Neural cell (in vitro differentiated cells): ENCODE measurements at regions not wholly inside any gene's neighbourhood (a gene's known extent, or its start where the extent isn't known, plus 50 kb on each side); places are given as distances from the start of the nearest gene placed in this dataset.

Experiments
- H2AFZ ChIP-seq: fragments of 200-600, 300-800 bp; sonication (generic), shearing (Covaris generic); 2 replicates; pipeline ENCODE4 v1.6.0; 2014; ENCODE audit warnings: low read depth, mild to moderate bottlenecking, antibody characterized with exemption, low read length, moderate library complexity
- H3F3A ChIP-seq: fragments of 200-600 bp; shearing (Covaris generic); 2 replicates; pipeline ENCODE4 v1.6.1; 2016; ENCODE audit warnings: mild to moderate bottlenecking, moderate library complexity, mixed read lengths, antibody characterized with exemption, low read length; ENCODE audit not compliant: insufficient read depth, poor library complexity, severe bottlenecking
- H3K27ac ChIP-seq: fragments of 200-600, 300-800 bp; sonication (generic), shearing (Covaris generic); 2 replicates; pipeline ENCODE4 v1.5.1; 2014; ENCODE audit warnings: mild to moderate bottlenecking, low read length, moderate library complexity
- H3K27me3 ChIP-seq: fragments of 300-800, 200-600 bp; sonication (generic), shearing (Covaris generic); 2 replicates; pipeline ENCODE4 v1.6.0; 2014; ENCODE audit warnings: mild to moderate bottlenecking, low read depth, low read length, moderate library complexity; ENCODE audit not compliant: insufficient read depth
- H3K36me3 ChIP-seq: fragments of 300-800, 200-600 bp; sonication (generic), shearing (Covaris generic); 2 replicates; pipeline ENCODE4 v1.5.1; 2014; ENCODE audit warnings: mild to moderate bottlenecking, antibody characterized with exemption, low read length, moderate library complexity; ENCODE audit not compliant: insufficient read depth
- H3K4me2 ChIP-seq: fragments of 300-800, 200-600 bp; sonication (generic), shearing (Covaris generic); 2 replicates; pipeline ENCODE4 v1.6.0; 2014; ENCODE audit warnings: mild to moderate bottlenecking, low read length
- H3K4me3 ChIP-seq: fragments of 300-800, 200-600 bp; sonication (generic), shearing (Covaris generic); 2 replicates; pipeline ENCODE4 v1.5.1; 2014; ENCODE audit warnings: mild to moderate bottlenecking, low read length, moderate library complexity
- H3K79me2 ChIP-seq: fragments of 200-600 bp; shearing (Covaris generic); replicated peaks from 2 replicates; pipeline ENCODE4 v1.6.0; 2014; ENCODE audit warnings: mild to moderate bottlenecking, low read length, moderate library complexity; ENCODE audit not compliant: insufficient read depth
- H3K9ac ChIP-seq: fragments of 300-800, 200-600 bp; sonication (generic), shearing (Covaris generic); 2 replicates; pipeline ENCODE4 v1.6.1; 2016; ENCODE audit warnings: mild to moderate bottlenecking, low read length, mixed read lengths
- H3K9me2 ChIP-seq: fragments of 200-600 bp; shearing (Covaris generic); 2 replicates; pipeline ENCODE4 v1.6.1; 2016; ENCODE audit warnings: mild to moderate bottlenecking, low read length, mixed read lengths; ENCODE audit not compliant: insufficient read depth
- H3K9me3 ChIP-seq: fragments of 200-600, 300-800 bp; sonication (generic), shearing (Covaris generic); 2 replicates; pipeline ENCODE4 v1.6.1; 2016; ENCODE audit warnings: mild to moderate bottlenecking, mixed run types, low read length, moderate library complexity, mixed read lengths
- H4K20me1 ChIP-seq: fragments of 200-600 bp; shearing (Covaris generic); 2 replicates; pipeline ENCODE4 v1.6.1; 2016; ENCODE audit warnings: mild to moderate bottlenecking, mixed run types; ENCODE audit not compliant: insufficient read depth
- EP300 ChIP-seq: fragments of 450-650 bp; conservative IDR thresholded peaks from 2 replicates; pipeline ENCODE4 v1.6.1; 2014; ENCODE audit warnings: antibody characterized with exemption, mild to moderate bottlenecking, moderate library complexity; ENCODE audit not compliant: poor library complexity, severe bottlenecking
- EZH2 ChIP-seq: fragments of 200-600, 300-800 bp; shearing (Covaris generic), sonication (generic); IDR thresholded peaks from 2 replicates; pipeline ENCODE4 v1.6.1; 2014; ENCODE audit warnings: antibody characterized with exemption, low read length, borderline replicate concordance, mild to moderate bottlenecking; ENCODE audit not compliant: insufficient read depth, poor library complexity, severe bottlenecking
- MXI1 ChIP-seq: fragments of 450-650 bp; conservative IDR thresholded peaks from 2 replicates; pipeline ENCODE4 v1.6.1; 2014; ENCODE audit warnings: antibody characterized with exemption, mild to moderate bottlenecking; ENCODE audit not compliant: poor library complexity, severe bottlenecking
- POLR2AphosphoS5 ChIP-seq: IDR thresholded peaks from 2 replicates; pipeline ENCODE4 v1.6.1; 2012
- RAD21 ChIP-seq: fragments of 450-650 bp; conservative IDR thresholded peaks from 2 replicates; pipeline ENCODE4 v1.6.1; 2014; ENCODE audit warnings: antibody characterized with exemption, mild to moderate bottlenecking, moderate library complexity
- SMC3 ChIP-seq: fragments of 450-650 bp; conservative IDR thresholded peaks from 2 replicates; pipeline ENCODE4 v1.6.1; 2014; ENCODE audit warnings: antibody characterized with exemption, mild to moderate bottlenecking, moderate library complexity; ENCODE audit not compliant: poor library complexity
- TAF1 ChIP-seq: IDR thresholded peaks from 2 replicates; pipeline ENCODE4 v1.6.1; 2012; ENCODE audit warnings: low read depth
- TF ChIP-seq, protein P1 (sequence below): IDR thresholded peaks from 2 replicates; pipeline ENCODE4 v1.6.1; 2012; ENCODE audit warnings: borderline replicate concordance
- TF ChIP-seq, protein P2 (sequence below): fragments of 450-650 bp; IDR thresholded peaks from 2 replicates; pipeline ENCODE4 v1.5.1; 2014; ENCODE audit warnings: antibody characterized with exemption, mild to moderate bottlenecking, moderate library complexity; ENCODE audit not compliant: poor library complexity, severe bottlenecking

DNA sequence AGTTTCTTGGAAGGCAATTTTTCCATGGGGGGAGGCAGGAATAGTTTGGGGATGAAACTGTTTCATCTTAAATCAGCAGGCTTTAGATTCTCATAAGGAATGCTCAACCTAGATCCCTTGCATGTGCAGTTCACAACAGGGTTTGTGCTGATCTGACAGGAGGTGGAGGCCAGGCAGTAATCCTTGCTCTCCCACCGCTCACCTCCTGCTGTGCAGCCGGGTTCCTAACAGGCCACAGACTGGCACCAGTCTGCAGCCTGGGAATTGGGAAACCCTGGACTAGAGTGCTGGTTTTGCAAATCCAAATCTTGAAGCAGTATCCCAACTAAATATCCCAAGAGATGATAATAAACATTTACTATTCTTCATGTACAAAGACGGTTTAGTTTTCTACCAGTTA lies 256.3 kb upstream of the TMCO5A start:
- no peaks in the 10 kb centered on the region for H3K79me2 ChIP-seq
- H3K9me2 ChIP-seq, result no peaks in the 10 kb centered on the region
- H3K9me3 ChIP-seq, result no peaks in the 10 kb centered on the region
- H2AFZ ChIP-seq, result no peak overlapping the region
- no peak for TF ChIP-seq SMC3
- TF ChIP-seq TAF1, result no peak
- no peak for TF ChIP-seq MXI1
- TF ChIP-seq, protein P1, sequence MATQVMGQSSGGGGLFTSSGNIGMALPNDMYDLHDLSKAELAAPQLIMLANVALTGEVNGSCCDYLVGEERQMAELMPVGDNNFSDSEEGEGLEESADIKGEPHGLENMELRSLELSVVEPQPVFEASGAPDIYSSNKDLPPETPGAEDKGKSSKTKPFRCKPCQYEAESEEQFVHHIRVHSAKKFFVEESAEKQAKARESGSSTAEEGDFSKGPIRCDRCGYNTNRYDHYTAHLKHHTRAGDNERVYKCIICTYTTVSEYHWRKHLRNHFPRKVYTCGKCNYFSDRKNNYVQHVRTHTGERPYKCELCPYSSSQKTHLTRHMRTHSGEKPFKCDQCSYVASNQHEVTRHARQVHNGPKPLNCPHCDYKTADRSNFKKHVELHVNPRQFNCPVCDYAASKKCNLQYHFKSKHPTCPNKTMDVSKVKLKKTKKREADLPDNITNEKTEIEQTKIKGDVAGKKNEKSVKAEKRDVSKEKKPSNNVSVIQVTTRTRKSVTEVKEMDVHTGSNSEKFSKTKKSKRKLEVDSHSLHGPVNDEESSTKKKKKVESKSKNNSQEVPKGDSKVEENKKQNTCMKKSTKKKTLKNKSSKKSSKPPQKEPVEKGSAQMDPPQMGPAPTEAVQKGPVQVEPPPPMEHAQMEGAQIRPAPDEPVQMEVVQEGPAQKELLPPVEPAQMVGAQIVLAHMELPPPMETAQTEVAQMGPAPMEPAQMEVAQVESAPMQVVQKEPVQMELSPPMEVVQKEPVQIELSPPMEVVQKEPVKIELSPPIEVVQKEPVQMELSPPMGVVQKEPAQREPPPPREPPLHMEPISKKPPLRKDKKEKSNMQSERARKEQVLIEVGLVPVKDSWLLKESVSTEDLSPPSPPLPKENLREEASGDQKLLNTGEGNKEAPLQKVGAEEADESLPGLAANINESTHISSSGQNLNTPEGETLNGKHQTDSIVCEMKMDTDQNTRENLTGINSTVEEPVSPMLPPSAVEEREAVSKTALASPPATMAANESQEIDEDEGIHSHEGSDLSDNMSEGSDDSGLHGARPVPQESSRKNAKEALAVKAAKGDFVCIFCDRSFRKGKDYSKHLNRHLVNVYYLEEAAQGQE, result no peak
- no peak for TF ChIP-seq EP300
- no peak for TF ChIP-seq POLR2AphosphoS5
- no peak for TF ChIP-seq EZH2
- TF ChIP-seq RAD21, result no peak
- TF ChIP-seq, protein P2, sequence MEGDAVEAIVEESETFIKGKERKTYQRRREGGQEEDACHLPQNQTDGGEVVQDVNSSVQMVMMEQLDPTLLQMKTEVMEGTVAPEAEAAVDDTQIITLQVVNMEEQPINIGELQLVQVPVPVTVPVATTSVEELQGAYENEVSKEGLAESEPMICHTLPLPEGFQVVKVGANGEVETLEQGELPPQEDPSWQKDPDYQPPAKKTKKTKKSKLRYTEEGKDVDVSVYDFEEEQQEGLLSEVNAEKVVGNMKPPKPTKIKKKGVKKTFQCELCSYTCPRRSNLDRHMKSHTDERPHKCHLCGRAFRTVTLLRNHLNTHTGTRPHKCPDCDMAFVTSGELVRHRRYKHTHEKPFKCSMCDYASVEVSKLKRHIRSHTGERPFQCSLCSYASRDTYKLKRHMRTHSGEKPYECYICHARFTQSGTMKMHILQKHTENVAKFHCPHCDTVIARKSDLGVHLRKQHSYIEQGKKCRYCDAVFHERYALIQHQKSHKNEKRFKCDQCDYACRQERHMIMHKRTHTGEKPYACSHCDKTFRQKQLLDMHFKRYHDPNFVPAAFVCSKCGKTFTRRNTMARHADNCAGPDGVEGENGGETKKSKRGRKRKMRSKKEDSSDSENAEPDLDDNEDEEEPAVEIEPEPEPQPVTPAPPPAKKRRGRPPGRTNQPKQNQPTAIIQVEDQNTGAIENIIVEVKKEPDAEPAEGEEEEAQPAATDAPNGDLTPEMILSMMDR, result no peak
- H3K27ac ChIP-seq, result no peak overlapping the region
- H3K4me2 ChIP-seq, result no peak overlapping the region
- no peaks in the 10 kb centered on the region for H3K27me3 ChIP-seq
- no peak overlapping the region for H3K9ac ChIP-seq
- H3K4me3 ChIP-seq, result no peak overlapping the region
- H3F3A ChIP-seq, result no peaks in the 10 kb centered on the region
- H3K36me3 ChIP-seq, result no peaks in the 10 kb centered on the region
- no peaks in the 10 kb centered on the region for H4K20me1 ChIP-seq

DNA sequence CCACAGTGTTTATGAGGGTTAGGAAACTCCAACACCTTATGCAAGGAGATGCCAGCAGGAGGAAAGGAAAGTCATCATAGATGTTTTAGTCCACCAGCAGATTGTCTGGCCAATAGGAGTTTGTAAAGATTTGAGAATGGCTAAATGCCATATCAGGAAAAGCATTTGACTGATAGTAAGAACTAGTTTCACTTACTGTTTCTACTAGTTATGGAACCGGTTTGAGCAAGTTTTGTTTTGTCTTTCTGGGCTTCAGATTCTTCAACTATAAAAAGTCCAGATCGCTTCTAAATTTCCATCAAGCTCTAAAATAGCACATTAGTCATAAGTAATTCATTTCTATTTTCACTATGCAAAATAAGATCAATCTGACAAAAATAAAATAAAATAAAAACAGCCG lies 254.8 kb upstream of the TMCO5A start:
- Histone ChIP-seq H3K27me3 (no peaks in the 10 kb centered on the region), H2AFZ (no peak overlapping the region), H3K9me3 (no peaks in the 10 kb centered on the region), H3K9me2 (no peaks in the 10 kb centered on the region), H3K36me3 (no peaks in the 10 kb centered on the region), H3F3A (no peaks in the 10 kb centered on the region), H3K4me3 (no peak overlapping the region), H4K20me1 (no peaks in the 10 kb centered on the region), H3K79me2 (no peaks in the 10 kb centered on the region), H3K27ac (no peak overlapping the region), H3K4me2 (no peak overlapping the region), H3K9ac (no peak overlapping the region)
- TF ChIP-seq EZH2 (no peak), SMC3 (no peak)

DNA sequence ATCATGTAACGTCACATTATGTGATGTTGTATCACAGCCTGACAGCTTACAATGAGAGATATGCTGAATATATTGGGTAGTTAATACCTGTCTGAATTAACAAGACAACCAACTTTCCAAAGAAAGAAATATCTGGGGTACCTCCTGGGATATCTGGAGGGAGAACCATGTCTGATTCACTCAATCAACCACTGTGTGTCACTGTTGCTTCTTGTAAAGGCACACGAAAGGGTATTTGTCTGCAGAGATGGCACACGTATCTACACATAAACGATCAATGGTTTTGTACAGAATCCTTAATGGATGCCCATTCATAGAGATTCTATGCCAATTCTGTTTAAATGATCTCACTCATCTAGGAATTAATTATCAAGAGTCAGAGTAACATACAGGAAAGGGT lies 252.1 kb upstream of the TMCO5A start:
- Histone ChIP-seq H3K4me2 (no peak overlapping the region), H3K9me3 (peaks cover 4% of the 10 kb centered on the region), H3K9me2 (no peaks in the 10 kb centered on the region), H3F3A (no peaks in the 10 kb centered on the region), H4K20me1 (no peaks in the 10 kb centered on the region), H3K27ac (peak overlapping the region; percentile 19), H3K36me3 (no peaks in the 10 kb centered on the region), H3K27me3 (no peaks in the 10 kb centered on the region), H3K9ac (no peak overlapping the region), H2AFZ (no peak overlapping the region), H3K4me3 (no peak overlapping the region), H3K79me2 (no peaks in the 10 kb centered on the region)
- TF ChIP-seq TAF1 (no peak), MXI1 (no peak), RAD21 (peak; percentile 61), EZH2 (no peak), SMC3 (peak; percentile 57), POLR2AphosphoS5 (no peak), EP300 (no peak)
- TF ChIP-seq, protein P1, result no peak
- TF ChIP-seq, protein P2, result peak; percentile 54
